ENCODE measurements at regions not wholly inside any gene's neighbourhood (a gene's known extent, or its start where the extent isn't known, plus 50 kb on each side); places are given as distances from the start of the nearest gene placed in this dataset.
"Not testable (repeated sequence)": the region's sequence is repeated elsewhere in the genome, so short reads cannot be mapped to it uniquely, and the experiment has no call there.

GRCh38 chr1:220421508-220421907 lies 106.4 kb upstream of the MARK1 start:
- no peak for DNase-seq (ENCODE audit: low spot score)
- in situ Hi-C loops (cut with HindIII; ENCODE audit: low sequenced_read_pairs): no loop called here

DNA sequence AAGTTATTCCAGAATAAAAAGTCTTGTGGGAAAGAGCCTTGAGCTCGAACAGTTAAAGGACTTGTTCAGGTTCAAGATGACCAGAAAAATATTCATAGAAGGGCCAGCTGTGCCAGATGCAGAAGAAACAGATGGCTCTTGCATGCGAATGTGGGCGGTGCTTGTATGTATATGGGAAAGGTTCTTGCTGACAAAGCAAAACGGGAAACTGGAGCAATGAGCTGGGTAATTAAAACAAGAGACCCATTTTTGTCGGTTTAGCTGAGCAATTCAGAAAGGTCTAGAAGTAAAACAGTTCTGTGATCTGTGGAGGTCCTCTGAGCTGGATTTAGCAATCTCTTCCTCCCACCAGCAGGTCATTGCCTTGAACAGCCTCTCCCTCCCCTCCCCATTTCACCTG lies 107.2 kb upstream of the MARK1 start:
- in situ Hi-C loops (cut with HindIII; ENCODE audit: low sequenced_read_pairs): no loop called here
- no peak for DNase-seq (ENCODE audit: low spot score)

GRCh38 chr1:220412382-220412781 lies 115.6 kb upstream of the MARK1 start:
- in situ Hi-C loops (cut with HindIII; ENCODE audit: low sequenced_read_pairs); DNase-seq (ENCODE audit: low spot score): not testable (repeated sequence)

GRCh38 chr1:220410611-220411010 lies 117.3 kb upstream of the MARK1 start:
- in situ Hi-C loops (cut with HindIII; ENCODE audit: low sequenced_read_pairs): no loop called here

GRCh38 chr1:220409771-220410595 lies 118.0 kb upstream of the MARK1 start:
- in situ Hi-C loops (cut with HindIII; ENCODE audit: low sequenced_read_pairs): no loop called here
- no peak for DNase-seq (ENCODE audit: low spot score)

More at GRCh38 chr1:220410611-220411010, 117.3 kb upstream of the MARK1 start:
- no peak for DNase-seq (ENCODE audit: low spot score)

GRCh38 chr1:220407191-220407590 lies 120.7 kb upstream of the MARK1 start:
- in situ Hi-C loops (cut with HindIII; ENCODE audit: low sequenced_read_pairs): no loop called here
- no peak for DNase-seq (ENCODE audit: low spot score)

- in situ Hi-C loops (cut with HindIII; ENCODE audit: low sequenced_read_pairs): no loop called here
- no peak for DNase-seq (ENCODE audit: low spot score)
These were observed 126.0 kb upstream of the RAB3GAP2 start for GRCh38 chr1:220398238-220398637.

- in situ Hi-C loops (cut with HindIII; ENCODE audit: low sequenced_read_pairs): no loop called here
- peak; percentile 32 for DNase-seq (ENCODE audit: low spot score)
These were observed 119.2 kb upstream of the RAB3GAP2 start for GRCh38 chr1:220391491-220391890.

- in situ Hi-C loops (cut with HindIII; ENCODE audit: low sequenced_read_pairs): no loop called here
- DNase-seq (ENCODE audit: low spot score): no peak
These were observed 117.4 kb upstream of the RAB3GAP2 start for GRCh38 chr1:220389634-220390033.

DNA sequence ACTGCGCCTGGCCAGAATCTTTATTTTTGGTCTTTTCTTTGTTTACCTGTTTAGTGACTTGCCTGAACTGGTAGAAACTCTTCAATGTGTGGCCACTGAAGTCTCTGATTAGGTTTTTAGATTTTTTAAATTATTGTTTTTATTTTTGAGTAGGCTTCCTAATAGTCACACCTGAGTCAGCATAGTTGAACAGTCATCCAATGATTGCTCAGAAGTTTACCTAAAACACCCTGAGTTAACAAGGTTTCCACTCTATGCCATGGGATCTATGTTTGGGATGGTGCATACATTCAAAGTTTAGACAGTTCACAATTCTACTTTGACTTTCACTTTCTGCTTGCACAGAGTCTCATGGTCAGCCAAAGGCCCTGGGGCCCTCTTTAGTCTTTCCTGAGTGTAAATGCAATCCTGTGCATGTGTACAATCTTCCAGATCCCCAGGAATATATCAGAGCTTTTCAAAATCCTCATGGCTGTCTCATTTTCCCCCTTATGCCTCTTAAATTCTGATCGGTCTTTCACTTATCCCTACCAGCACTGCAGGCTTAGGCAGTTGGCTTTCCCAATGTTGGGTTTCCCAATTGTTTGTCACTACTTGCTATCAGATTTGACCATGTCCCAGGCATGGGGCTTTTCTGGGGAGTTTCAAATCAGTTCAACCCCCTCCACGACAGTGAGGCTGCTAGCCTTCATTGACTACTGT lies 114.4 kb upstream of the RAB3GAP2 start:
- no peak for DNase-seq (ENCODE audit: low spot score)
- in situ Hi-C loops (cut with HindIII; ENCODE audit: low sequenced_read_pairs): no loop called here

DNA sequence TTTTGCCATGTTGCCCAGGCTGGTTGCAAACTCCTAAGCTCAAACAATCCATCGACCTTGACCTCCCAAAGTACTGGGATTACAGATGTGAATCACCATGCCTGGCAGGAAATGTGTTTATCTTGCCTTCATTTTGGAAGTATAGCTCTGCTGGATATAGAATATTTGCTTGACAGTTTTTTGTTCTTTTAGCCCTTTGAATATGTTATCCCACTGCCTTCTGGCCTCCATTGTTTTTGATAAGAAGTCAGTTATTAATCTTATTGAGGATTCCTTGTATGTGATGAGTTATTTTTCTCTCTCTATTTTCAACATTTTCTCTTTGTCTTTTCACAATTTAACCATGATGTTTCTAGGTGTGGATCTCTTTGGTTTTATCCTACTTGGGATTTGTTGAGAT lies 112.9 kb upstream of the RAB3GAP2 start:
- DNase-seq (ENCODE audit: low spot score): no peak
- in situ Hi-C loops (cut with HindIII; ENCODE audit: low sequenced_read_pairs): no loop called here

GRCh38 chr1:220382994-220383393 lies 110.7 kb upstream of the RAB3GAP2 start:
- in situ Hi-C loops (cut with HindIII; ENCODE audit: low sequenced_read_pairs): no loop called here
- no peak for DNase-seq (ENCODE audit: low spot score)

DNA sequence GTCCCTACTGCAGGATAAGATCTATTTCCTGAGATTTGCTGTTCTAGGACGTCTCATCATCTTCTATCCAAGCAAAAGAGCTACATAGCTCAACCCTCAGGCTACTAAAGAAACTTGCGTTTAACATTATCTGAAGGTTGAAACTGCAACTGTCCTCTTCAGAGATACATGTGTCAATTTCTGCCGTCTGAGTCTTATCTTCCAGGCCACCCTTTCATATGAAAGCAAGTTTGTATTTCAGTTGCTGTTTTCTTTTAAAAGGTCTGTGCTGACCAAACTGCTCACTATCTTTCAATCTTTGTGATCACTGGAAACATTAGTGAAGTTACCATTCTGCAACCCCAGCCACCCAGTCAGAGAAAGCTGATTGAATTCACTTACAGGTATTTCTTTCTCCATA lies 108.6 kb upstream of the RAB3GAP2 start:
- in situ Hi-C loops (cut with HindIII; ENCODE audit: low sequenced_read_pairs): no loop called here

DNA sequence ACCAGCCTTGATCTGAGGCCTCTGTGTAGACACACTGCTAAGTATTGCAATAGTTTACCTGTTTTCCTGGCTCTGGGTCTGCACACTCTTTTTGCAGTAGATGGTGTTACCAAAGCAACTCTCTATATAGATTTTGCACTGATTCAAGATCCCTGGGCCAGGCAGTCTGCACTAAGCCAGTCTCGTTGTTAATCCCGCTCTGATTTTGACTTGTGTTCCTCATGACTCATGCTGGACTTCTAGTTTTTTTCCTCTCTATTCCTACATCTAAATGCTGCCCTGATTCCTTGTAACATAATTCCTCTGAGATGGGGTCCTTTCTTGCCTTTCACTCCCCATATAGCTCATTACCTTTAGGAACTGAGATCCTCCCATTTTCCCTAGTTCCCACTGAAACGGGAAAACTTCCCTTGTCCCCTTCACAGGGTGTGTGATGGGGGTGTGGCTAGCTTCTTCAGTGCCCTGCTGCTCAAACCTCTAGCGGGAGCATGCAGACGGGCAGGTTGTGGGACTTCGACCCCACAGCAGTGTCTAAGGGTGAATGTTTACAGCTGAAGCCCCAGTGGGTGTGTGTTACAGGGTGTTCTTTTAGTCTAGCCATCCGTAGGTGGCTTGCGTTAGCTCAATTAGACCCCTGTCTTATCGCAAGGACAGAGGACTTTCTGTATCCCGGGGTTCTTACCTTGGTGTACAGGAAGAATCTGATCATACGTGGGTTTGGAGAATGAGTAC lies 106.5 kb upstream of the RAB3GAP2 start:
- in situ Hi-C loops (cut with HindIII; ENCODE audit: low sequenced_read_pairs): no loop called here
- no peak for DNase-seq (ENCODE audit: low spot score)

More for the DNA sequence above, 108.6 kb upstream of the RAB3GAP2 start:
- no peak for DNase-seq (ENCODE audit: low spot score)

DNA sequence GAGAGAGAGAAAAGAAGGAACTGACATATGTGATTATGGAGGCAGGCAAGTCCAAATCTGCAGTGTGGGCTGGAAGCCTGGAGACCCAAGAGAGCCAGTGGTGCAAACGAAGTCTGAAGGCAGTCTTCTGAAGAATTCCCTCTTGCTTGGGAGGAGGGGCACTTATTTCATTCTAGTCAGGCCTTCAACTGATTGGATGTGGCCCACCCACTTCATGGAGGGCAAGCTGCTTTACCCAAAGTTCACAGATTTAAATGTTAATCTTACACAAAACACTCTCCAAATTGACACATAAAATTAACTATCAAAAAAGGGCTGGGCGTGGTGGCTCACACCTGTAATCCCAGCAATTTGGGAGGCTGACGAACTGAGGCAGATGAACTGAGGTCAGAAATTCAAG lies 103.5 kb upstream of the RAB3GAP2 start:
- in situ Hi-C loops (cut with HindIII; ENCODE audit: low sequenced_read_pairs): no loop called here
- DNase-seq (ENCODE audit: low spot score): no peak

GRCh38 chr1:220374449-220374848 lies 102.2 kb upstream of the RAB3GAP2 start:
- no peak for DNase-seq (ENCODE audit: low spot score)
- in situ Hi-C loops (cut with HindIII; ENCODE audit: low sequenced_read_pairs): no loop called here

DNA sequence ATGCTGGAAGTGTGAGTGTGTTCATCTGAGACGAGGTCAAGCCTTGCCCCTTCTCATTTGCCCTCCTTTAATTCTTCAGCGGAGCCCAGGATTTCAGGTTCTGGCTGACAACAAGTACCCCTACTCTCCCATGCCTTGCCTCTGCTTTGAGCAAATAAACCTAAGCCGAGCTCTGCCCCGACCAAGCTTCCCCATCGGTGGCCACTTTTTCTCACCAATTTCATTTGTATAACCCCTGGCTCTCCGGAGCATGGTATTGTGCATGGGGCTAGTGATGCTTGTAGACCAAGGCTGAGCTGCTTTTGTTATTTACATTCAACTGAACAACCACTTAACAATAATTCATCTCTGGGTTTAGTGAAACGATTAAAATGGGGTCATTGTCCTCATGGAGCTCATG lies 100.2 kb upstream of the RAB3GAP2 start:
- in situ Hi-C loops (cut with HindIII; ENCODE audit: low sequenced_read_pairs): no loop called here
- no peak for DNase-seq (ENCODE audit: low spot score)

DNA sequence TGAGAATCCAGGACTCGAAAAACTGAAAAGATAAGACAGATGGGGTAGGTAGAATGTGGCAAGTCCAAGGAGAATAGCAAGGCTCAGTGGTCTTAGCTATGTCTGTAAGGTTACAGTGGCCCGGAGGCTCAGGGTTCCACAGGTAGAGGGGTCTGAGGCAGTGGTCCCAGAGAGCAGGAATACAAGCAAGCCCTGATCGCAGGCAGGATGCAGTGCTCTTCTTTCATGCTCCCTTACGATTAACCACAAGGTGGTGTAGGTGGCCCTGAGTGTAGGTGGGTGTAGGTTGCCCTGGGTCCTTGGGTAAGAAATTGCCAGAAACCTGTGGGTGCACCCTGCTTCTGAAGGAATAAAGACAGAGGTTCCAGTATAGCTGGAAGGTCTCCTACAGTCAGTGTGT lies 99.1 kb upstream of the RAB3GAP2 start:
- no peak for DNase-seq (ENCODE audit: low spot score)
- in situ Hi-C loops (cut with HindIII; ENCODE audit: low sequenced_read_pairs): no loop called here

GRCh38 chr1:220370041-220370700 lies 97.9 kb upstream of the RAB3GAP2 start:
- no peak for DNase-seq (ENCODE audit: low spot score)
- in situ Hi-C loops (cut with HindIII; ENCODE audit: low sequenced_read_pairs): no loop called here

DNA sequence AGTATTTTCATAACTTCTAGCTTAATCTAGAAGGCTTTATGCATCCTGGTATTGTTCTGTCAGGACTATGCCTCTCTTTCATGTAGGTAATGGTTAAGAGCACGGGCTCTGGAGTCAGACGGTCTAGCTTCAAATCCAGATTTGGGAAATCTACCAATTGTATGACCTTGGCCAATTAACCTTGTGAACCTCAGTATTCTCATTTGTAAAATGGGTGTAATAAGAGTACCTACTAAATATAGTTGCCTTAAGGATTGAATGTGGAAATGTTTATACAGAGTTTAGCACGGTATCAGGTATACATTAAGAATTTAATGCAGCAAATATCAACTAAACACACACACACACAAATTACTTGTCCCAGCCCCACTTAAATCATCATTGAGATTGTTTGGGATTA lies 97.3 kb upstream of the RAB3GAP2 start:
- no peak for DNase-seq (ENCODE audit: low spot score)
- in situ Hi-C loops (cut with HindIII; ENCODE audit: low sequenced_read_pairs): no loop called here
